ENCODE measurements at regions not wholly inside any gene's neighbourhood (a gene's known extent, or its start where the extent isn't known, plus 50 kb on each side); places are given as distances from the start of the nearest gene placed in this dataset.

DNA sequence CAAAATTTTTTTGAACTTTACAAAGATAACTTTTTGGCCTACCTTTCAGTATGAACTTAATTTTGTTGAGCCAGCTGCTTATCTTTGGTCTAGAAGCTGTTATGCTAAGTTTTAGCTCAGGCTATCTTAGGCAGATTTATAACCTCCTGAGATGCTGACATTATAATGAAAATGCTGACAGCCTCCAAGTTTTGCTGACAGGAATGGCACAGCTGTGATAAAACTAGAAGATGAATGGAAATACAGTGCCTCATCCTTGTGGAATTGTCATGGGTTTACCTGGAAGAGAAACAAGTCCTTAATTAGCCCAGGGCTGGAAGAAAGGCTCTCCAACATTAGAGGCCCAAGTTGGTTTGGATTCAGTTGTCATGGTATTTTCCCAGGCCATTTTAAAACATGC lies 123.3 kb downstream of the OXSM start:
- FAIRE-seq (no peak), DNase-seq (ENCODE audit: low read depth in 1 of 2, low spot score in 2 of 2) (no peak)
- Histone ChIP-seq H3K9ac (replicated peaks in 1 of 4; ENCODE audit: extremely low read depth in 1 of 4, low read depth in 3 of 4, low read length in 3 of 4) (no peak overlapping the region), H4K91ac (replicated peaks; ENCODE audit: insufficient read length, low read length) (no peak overlapping the region), H2BK5ac (ENCODE audit: low read depth, low read length) (no peak overlapping the region), H3K27ac (ENCODE audit: low read depth, low read length) (no peak overlapping the region), H2AFZ (ENCODE audit: low read length) (no peak overlapping the region), H2AK5ac (ENCODE audit: low read depth, low read length) (no peak overlapping the region), H2BK12ac (ENCODE audit: low read depth, low read length) (no peak overlapping the region), H3K36me3 (ENCODE audit: control insufficient read depth in 2 of 4, insufficient read depth in 4 of 4, low read length in 3 of 4) (no peaks in the 10 kb centered on the region), H4K5ac (ENCODE audit: insufficient read length, low read depth, low read length) (no peak overlapping the region), H2BK20ac (ENCODE audit: low read length) (no peak overlapping the region), H3K14ac (ENCODE audit: insufficient read length) (no peak overlapping the region), H3K79me2 (ENCODE audit: control insufficient read depth in 1 of 2, insufficient read depth in 2 of 2, low read length in 2 of 2) (no peaks in the 10 kb centered on the region), H4K20me1 (replicated peaks in 1 of 2; ENCODE audit: control insufficient read depth in 1 of 2, insufficient read depth in 2 of 2, low read length in 2 of 2) (no peaks in the 10 kb centered on the region), H3K56ac (replicated peaks; ENCODE audit: insufficient read length, low read depth, low read length) (no peak overlapping the region), H4K8ac (ENCODE audit: extremely low read depth, insufficient read depth, low read length) (no peak overlapping the region), H3K4me1 (replicated peaks in 1 of 4; ENCODE audit: control insufficient read depth in 3 of 4, insufficient read depth in 4 of 4, low read length in 3 of 4) (no peaks in the 10 kb centered on the region), H3K23me2 (ENCODE audit: low read depth, low read length) (no peaks in the 10 kb centered on the region), H3K23ac (ENCODE audit: insufficient read length) (no peak overlapping the region), H3K9me3 (ENCODE audit: insufficient read depth in 2 of 2, low read depth in 1 of 2, low read length in 1 of 2) (no peaks in the 10 kb centered on the region), H2BK15ac (ENCODE audit: low read length) (no peak overlapping the region), H2BK120ac (replicated peaks; ENCODE audit: low read depth, low read length) (no peak overlapping the region), H3K4me3 (ENCODE audit: extremely low read depth in 1 of 4, insufficient read depth in 2 of 4, low read depth in 3 of 4, low read length in 4 of 4) (no peak overlapping the region), H3K27me3 (replicated peaks in 1 of 4; ENCODE audit: control insufficient read depth in 3 of 4, extremely low read depth in 1 of 4, insufficient read depth in 3 of 4, low read length in 3 of 4) (no peaks in the 10 kb centered on the region), H3K4me2 (ENCODE audit: insufficient read depth in 1 of 2, low read depth in 2 of 2, low read length in 2 of 2) (no peak overlapping the region), H3K79me1 (ENCODE audit: low read depth, low read length) (no peaks in the 10 kb centered on the region), H3K18ac (ENCODE audit: extremely low read depth, low read length) (no peak overlapping the region), H3K4ac (replicated peaks; ENCODE audit: insufficient read length, low read depth, low read length) (no peak overlapping the region)
- ChIA-PET POLR2A (ENCODE audit: partially characterized antibody) (no interaction called here), CTCF (ENCODE audit: partially characterized antibody) (interaction anchor here (1.2 to 3.5 kb wide), 5 partner anchors 10 to 341 kb away, joined by 3 to 10 read pairs (median 4); no protein-coding TSS in a partner anchor)
- TF ChIP-seq POLR2AphosphoS5 (IDR thresholded peaks at IDR 0.05; ENCODE audit: low read depth, low read length) (no peak), EP300 (IDR thresholded peaks at IDR 0.05; ENCODE audit: borderline replicate concordance in 1 of 2, low read depth in 2 of 2, low read length in 2 of 2) (no peak), HDAC2 (IDR thresholded peaks at IDR 0.05; ENCODE audit: borderline replicate concordance in 1 of 2, low read depth in 2 of 2, low read length in 2 of 2) (no peak), FOSL1 (IDR thresholded peaks at IDR 0.05; ENCODE audit: insufficient read depth, low read depth, low read length) (no peak), HDAC6 (IDR thresholded peaks at IDR 0.05; ENCODE audit: low read depth, low read length) (no peak), TAF1 (IDR thresholded peaks at IDR 0.05; ENCODE audit: low read depth, low read length) (no peak), RBBP5 (IDR thresholded peaks at IDR 0.05; ENCODE audit: borderline replicate concordance, low read depth, low read length) (no peak), POLR2A (IDR thresholded peaks at IDR 0.05; ENCODE audit: control extremely low read depth in 1 of 2, low read depth in 2 of 2, low read length in 2 of 2) (no peak), TBP (IDR thresholded peaks at IDR 0.05; ENCODE audit: low read depth, low read length) (no peak), CHD1 (IDR thresholded peaks at IDR 0.05; ENCODE audit: low read depth, low read length) (no peak)
- TF ChIP-seq, protein P1, sequence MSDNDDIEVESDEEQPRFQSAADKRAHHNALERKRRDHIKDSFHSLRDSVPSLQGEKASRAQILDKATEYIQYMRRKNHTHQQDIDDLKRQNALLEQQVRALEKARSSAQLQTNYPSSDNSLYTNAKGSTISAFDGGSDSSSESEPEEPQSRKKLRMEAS (IDR thresholded peaks at IDR 0.05) = no peak
- TF ChIP-seq, protein P2, sequence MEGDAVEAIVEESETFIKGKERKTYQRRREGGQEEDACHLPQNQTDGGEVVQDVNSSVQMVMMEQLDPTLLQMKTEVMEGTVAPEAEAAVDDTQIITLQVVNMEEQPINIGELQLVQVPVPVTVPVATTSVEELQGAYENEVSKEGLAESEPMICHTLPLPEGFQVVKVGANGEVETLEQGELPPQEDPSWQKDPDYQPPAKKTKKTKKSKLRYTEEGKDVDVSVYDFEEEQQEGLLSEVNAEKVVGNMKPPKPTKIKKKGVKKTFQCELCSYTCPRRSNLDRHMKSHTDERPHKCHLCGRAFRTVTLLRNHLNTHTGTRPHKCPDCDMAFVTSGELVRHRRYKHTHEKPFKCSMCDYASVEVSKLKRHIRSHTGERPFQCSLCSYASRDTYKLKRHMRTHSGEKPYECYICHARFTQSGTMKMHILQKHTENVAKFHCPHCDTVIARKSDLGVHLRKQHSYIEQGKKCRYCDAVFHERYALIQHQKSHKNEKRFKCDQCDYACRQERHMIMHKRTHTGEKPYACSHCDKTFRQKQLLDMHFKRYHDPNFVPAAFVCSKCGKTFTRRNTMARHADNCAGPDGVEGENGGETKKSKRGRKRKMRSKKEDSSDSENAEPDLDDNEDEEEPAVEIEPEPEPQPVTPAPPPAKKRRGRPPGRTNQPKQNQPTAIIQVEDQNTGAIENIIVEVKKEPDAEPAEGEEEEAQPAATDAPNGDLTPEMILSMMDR (IDR thresholded peaks at IDR 0.05; ENCODE audit: control extremely low read depth in 1 of 3, insufficient read depth in 1 of 3, low read depth in 1 of 3, low read length in 3 of 3) = no peak
- TF ChIP-seq, protein P3, sequence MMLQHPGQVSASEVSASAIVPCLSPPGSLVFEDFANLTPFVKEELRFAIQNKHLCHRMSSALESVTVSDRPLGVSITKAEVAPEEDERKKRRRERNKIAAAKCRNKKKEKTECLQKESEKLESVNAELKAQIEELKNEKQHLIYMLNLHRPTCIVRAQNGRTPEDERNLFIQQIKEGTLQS (IDR thresholded peaks at IDR 0.05; ENCODE audit: insufficient read depth, low read depth, low read length) = no peak
